Chondrocyte (in vitro differentiated cells): ENCODE measurements at regions not wholly inside any gene's neighbourhood (a gene's known extent, or its start where the extent isn't known, plus 50 kb on each side); places are given as distances from the start of the nearest gene placed in this dataset.
"Not testable (repeated sequence)": the region's sequence is repeated elsewhere in the genome, so short reads cannot be mapped to it uniquely, and the experiment has no call there.

Source experiments
- DNase-seq: peaks from one replicate; pipeline ENCODE4 v3.0.0; 2021; ENCODE audit warnings: mixed read lengths, low spot score
- H3K27ac Mint-ChIP-seq: one replicate; pipeline ENCODE4 v1.8.0; 2021; ENCODE audit warnings: mild to moderate bottlenecking, moderate library complexity, mixed read lengths; ENCODE audit not compliant: unreplicated experiment
- H3K27me3 Mint-ChIP-seq: 2 replicates; pipeline ENCODE4 v1.8.0; 2021; ENCODE audit warnings: low read depth, mixed read lengths
- H3K36me3 Mint-ChIP-seq: 2 replicates; pipeline ENCODE4 v1.8.0; 2021; ENCODE audit warnings: low read depth, mixed read lengths
- H3K4me1 Mint-ChIP-seq: 2 replicates; pipeline ENCODE4 v1.8.0; 2021; ENCODE audit warnings: low read depth, mild to moderate bottlenecking, mixed read lengths
- H3K4me3 Mint-ChIP-seq: one replicate; pipeline ENCODE4 v1.8.0; 2021; ENCODE audit warnings: mild to moderate bottlenecking, moderate library complexity, mixed read lengths; ENCODE audit not compliant: unreplicated experiment
- H3K9me3 Mint-ChIP-seq: 2 replicates; pipeline ENCODE4 v1.8.0; 2021; ENCODE audit warnings: low read depth, mixed read lengths
- TF ChIP-seq, protein P1 (sequence below): fragments of 200-600 bp; sonication (generic); IDR thresholded peaks from 2 replicates; pipeline ENCODE4 v1.5.0; 2021; ENCODE audit warnings: antibody characterized with exemption, mild to moderate bottlenecking, moderate library complexity

DNA sequence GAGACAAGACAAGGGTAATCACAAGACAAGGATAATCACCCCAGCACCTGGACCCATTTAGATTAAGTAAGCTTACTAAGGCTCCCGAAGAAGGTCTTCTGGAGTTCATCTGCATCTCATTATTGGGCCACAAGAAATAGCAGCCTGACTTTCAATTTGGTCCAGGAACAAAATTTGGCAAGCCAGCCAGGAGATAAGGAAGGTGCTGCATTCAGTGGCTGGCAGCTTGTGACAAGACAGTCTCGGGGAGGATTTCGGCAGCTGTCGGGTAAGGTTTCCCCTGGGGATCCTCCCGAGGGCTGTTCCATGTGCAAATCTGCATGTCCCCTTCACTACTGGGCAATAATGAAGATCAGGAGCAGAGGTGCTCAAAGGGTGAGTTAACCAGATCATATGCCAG is 195.2 kb downstream of the FCRL5 start:
- no peaks in the 10 kb centered on the region for H3K9me3 Mint-ChIP-seq
- TF ChIP-seq, protein P1, sequence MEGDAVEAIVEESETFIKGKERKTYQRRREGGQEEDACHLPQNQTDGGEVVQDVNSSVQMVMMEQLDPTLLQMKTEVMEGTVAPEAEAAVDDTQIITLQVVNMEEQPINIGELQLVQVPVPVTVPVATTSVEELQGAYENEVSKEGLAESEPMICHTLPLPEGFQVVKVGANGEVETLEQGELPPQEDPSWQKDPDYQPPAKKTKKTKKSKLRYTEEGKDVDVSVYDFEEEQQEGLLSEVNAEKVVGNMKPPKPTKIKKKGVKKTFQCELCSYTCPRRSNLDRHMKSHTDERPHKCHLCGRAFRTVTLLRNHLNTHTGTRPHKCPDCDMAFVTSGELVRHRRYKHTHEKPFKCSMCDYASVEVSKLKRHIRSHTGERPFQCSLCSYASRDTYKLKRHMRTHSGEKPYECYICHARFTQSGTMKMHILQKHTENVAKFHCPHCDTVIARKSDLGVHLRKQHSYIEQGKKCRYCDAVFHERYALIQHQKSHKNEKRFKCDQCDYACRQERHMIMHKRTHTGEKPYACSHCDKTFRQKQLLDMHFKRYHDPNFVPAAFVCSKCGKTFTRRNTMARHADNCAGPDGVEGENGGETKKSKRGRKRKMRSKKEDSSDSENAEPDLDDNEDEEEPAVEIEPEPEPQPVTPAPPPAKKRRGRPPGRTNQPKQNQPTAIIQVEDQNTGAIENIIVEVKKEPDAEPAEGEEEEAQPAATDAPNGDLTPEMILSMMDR = no peak
- no peaks in the 10 kb centered on the region for H3K4me1 Mint-ChIP-seq
- H3K4me3 Mint-ChIP-seq = no peak overlapping the region
- H3K27me3 Mint-ChIP-seq = peaks cover 54% of the 10 kb centered on the region
- H3K36me3 Mint-ChIP-seq = no peaks in the 10 kb centered on the region
- DNase-seq = no peak
- no peak overlapping the region for H3K27ac Mint-ChIP-seq

DNA sequence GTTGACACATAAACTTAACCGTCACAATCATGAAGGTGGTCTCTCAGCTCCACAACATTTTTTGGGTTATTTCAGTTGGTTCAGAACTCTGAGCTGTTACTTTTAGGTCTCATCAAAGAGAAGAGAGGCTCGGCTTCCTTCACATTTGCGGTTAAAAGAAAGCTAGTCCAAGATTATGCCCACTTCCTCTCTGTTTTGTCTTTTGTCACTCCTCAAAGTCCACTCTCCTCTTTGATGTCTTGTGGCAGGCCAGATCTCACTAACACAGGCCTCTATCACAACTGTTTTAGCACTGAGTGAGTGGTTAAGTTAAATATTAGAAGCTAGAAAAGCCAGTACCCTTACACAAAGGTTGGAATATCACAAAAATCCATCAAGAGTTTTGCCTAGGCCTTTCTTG is 195.7 kb downstream of the FCRL5 start:
- no peaks in the 10 kb centered on the region for H3K4me1 Mint-ChIP-seq
- H3K9me3 Mint-ChIP-seq = no peaks in the 10 kb centered on the region
- TF ChIP-seq, protein P1 = no peak
- peaks cover 53% of the 10 kb centered on the region for H3K27me3 Mint-ChIP-seq
- no peak overlapping the region for H3K4me3 Mint-ChIP-seq
- no peak overlapping the region for H3K27ac Mint-ChIP-seq
- no peak for DNase-seq
- H3K36me3 Mint-ChIP-seq = no peaks in the 10 kb centered on the region

DNA sequence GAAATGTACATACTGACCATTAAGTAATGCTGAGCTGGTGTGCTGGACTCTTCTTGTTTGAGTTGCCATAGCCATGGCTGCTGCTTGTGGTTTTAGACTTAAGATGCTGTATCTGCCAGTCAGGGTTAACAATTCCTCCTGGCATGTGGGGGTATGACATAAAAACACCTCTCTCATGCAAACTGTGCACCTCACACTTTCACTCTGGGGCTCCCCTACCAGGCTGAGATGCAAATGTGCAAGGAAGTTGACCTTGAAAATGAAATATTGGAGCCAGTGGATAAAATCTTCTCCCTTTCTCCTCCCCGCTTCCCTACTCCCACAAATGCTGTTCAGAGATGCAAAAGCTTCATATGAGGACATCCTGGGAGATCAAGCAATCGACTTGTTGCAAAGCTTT is 198.8 kb downstream of the FCRL5 start:
- H3K4me1 Mint-ChIP-seq = no peaks in the 10 kb centered on the region
- H3K27me3 Mint-ChIP-seq = peaks cover 46% of the 10 kb centered on the region
- H3K4me3 Mint-ChIP-seq = no peak overlapping the region
- TF ChIP-seq, protein P1 = no peak
- no peak for DNase-seq
- H3K27ac Mint-ChIP-seq = no peak overlapping the region
- no peaks in the 10 kb centered on the region for H3K36me3 Mint-ChIP-seq
- H3K9me3 Mint-ChIP-seq = no peaks in the 10 kb centered on the region

DNA sequence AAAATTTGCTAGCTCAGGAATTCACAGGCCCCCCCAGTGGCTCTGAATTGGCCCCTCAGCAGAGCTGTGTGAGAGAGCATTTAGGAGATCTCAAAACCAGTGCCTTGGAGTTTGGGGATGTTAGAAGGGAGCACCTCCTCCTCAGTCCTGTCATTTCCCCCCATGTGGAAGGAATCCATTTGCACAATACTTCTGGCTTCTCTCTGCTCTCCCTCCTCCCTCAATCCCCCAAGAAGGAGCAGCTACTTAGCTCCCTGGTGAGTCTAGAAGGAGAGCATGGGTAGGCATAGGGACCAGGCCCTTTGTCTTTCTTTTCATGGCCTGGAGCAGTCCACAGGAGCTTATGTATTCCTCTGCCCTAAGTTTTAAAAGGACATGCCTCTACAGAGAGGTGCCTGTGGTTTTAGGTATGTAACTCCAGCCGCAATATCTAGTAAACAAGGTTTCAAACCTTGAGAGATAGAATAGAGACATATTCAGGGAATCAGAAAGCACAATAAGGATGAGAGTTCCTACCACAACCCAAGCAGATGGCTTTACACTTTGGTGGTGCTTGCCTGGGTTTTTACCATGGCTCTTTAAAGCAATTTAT is 199.4 kb downstream of the FCRL5 start:
- Mint-ChIP-seq H3K4me3 (no peak overlapping the region), H3K4me1 (no peaks in the 10 kb centered on the region), H3K27ac (no peak overlapping the region), H3K27me3 (peaks cover 45% of the 10 kb centered on the region), H3K9me3 (no peaks in the 10 kb centered on the region), H3K36me3 (no peaks in the 10 kb centered on the region)
- no peak for DNase-seq
- TF ChIP-seq, protein P1 = no peak

DNA sequence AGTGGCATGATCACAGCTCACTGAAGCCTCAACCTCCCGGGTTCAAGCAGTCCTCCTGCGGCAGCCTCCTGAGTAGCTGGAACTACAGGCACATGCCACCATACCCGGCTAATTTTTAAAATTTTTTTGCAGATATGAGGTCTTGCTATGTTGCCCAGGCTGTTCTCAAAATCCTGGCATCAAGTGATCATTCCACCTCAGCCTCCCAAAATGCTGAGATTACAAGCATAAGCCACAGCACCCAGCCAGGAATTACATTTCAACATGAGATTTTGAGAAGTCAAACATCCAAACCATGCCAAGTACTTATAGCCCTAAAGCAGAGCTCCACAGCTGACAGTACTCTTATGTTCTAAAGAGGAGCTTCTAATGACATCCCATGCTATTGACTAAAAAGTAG is 200.1 kb downstream of the FCRL5 start:
- no peak for DNase-seq
- Mint-ChIP-seq H3K4me1 (no peaks in the 10 kb centered on the region), H3K9me3 (no peaks in the 10 kb centered on the region), H3K36me3 (no peaks in the 10 kb centered on the region), H3K27me3 (peaks cover 40% of the 10 kb centered on the region), H3K4me3 (no peak overlapping the region), H3K27ac (no peak overlapping the region)
- TF ChIP-seq, protein P1 = no peak

DNA sequence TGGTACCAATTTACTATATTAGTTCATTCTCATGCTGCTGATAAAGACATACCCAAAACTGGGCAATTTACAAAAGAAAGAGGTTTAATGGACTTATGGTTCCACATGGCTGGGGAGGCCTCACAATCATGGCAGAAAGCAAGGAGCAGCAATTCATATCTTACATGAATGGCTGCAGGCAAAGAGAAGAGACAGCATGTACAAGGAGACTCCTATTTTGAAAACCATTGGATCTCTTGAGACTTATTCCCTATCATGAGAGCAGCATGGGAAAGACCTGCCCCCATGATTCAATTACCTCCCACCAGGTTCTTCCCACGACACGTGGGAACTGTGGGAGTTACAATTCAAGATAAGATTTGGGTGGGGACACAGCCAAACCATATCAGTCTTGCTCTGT is 200.5 kb downstream of the FCRL5 start:
- DNase-seq, H3K27ac Mint-ChIP-seq, H3K4me3 Mint-ChIP-seq, H3K36me3 Mint-ChIP-seq, H3K4me1 Mint-ChIP-seq, H3K9me3 Mint-ChIP-seq: not testable (repeated sequence)
- H3K27me3 Mint-ChIP-seq = peaks cover 41% of the 10 kb centered on the region
